Activated T-helper 1 cell treated with Interleukin-2 at 50 U/mL for 16 hours (primary cell): ENCODE measurements at regions not wholly inside any gene's neighbourhood (a gene's known extent, or its start where the extent isn't known, plus 50 kb on each side); places are given as distances from the start of the nearest gene placed in this dataset.

Source experiments
- DNase-seq: peaks from one replicate; pipeline ENCODE4 v3.0.0-alpha.2; 2020; ENCODE audit warnings: low read depth

GRCh38 chrX:131778269-131779218 is 234.7 kb downstream of the OR13H1 start:
- peak; percentile 45 for DNase-seq

- no peak for DNase-seq
Measured at GRCh38 chrX:131779306-131779705, 235.4 kb downstream of the OR13H1 start.

- no peak for DNase-seq
Measured at GRCh38 chrX:131779741-131780140, 235.9 kb downstream of the OR13H1 start.

GRCh38 chrX:131782646-131783045 is 238.8 kb downstream of the OR13H1 start:
- DNase-seq: no peak

GRCh38 chrX:131783555-131784308 is 239.4 kb upstream of the STK26 start:
- peak; percentile 52 for DNase-seq

GRCh38 chrX:131789664-131790063 is 233.4 kb upstream of the STK26 start:
- no peak for DNase-seq

GRCh38 chrX:131791608-131792355 is 231.3 kb upstream of the STK26 start:
- DNase-seq: no peak

- DNase-seq: peak; percentile 77
Measured at GRCh38 chrX:131792356-131792749, 230.7 kb upstream of the STK26 start.

GRCh38 chrX:131792789-131793462 is 230.2 kb upstream of the STK26 start:
- DNase-seq: peak; percentile 74

- DNase-seq: no peak
Measured at GRCh38 chrX:131795442-131796229, 227.5 kb upstream of the STK26 start.

- no peak for DNase-seq
Measured at GRCh38 chrX:131801066-131801465, 222.0 kb upstream of the STK26 start.

GRCh38 chrX:131801911-131802310 is 221.2 kb upstream of the STK26 start:
- no peak for DNase-seq

GRCh38 chrX:131802836-131803626 is 220.1 kb upstream of the STK26 start:
- peak; percentile 60 for DNase-seq

GRCh38 chrX:131812847-131813825 is 210.0 kb upstream of the STK26 start:
- DNase-seq: peak; percentile 77

- DNase-seq: peak; percentile 71
Measured at GRCh38 chrX:131816551-131817136, 206.5 kb upstream of the STK26 start.

- DNase-seq: no peak
Measured at GRCh38 chrX:131818297-131818936, 204.7 kb upstream of the STK26 start.

- DNase-seq: peak; percentile 65
Measured at GRCh38 chrX:131821945-131822622, 201.0 kb upstream of the STK26 start.
